ENCODE measurements at regions not wholly inside any gene's neighbourhood (a gene's known extent, or its start where the extent isn't known, plus 50 kb on each side); places are given as distances from the start of the nearest gene placed in this dataset.

GRCh38 chr3:31247850-31248562 is 284.7 kb upstream of the STT3B start:
- TF ChIP-seq CTCF (conservative IDR thresholded peaks at IDR 0.05) = no peak
- H3K9me3 Mint-ChIP-seq = peaks cover 3% of the 10 kb centered on the region
- peaks cover 22% of the 10 kb centered on the region for H3K4me1 Mint-ChIP-seq
- no peak overlapping the region for H3K4me3 Mint-ChIP-seq
- no peaks in the 10 kb centered on the region for H3K36me3 Mint-ChIP-seq (ENCODE audit: low read depth)
- H3K27ac Mint-ChIP-seq (ENCODE audit: unreplicated experiment) = no peak overlapping the region
- no peaks in the 10 kb centered on the region for H3K27me3 Mint-ChIP-seq (ENCODE audit: low read depth)
- no peak for DNase-seq (ENCODE audit: low read depth, low spot score)

- Mint-ChIP-seq H3K4me3 (no peak overlapping the region), H3K9me3 (peaks cover 3% of the 10 kb centered on the region), H3K27me3 (ENCODE audit: low read depth) (no peaks in the 10 kb centered on the region), H3K36me3 (ENCODE audit: low read depth) (no peaks in the 10 kb centered on the region), H3K4me1 (peaks cover 22% of the 10 kb centered on the region), H3K27ac (ENCODE audit: unreplicated experiment) (no peak overlapping the region)
- no peak for DNase-seq (ENCODE audit: low read depth, low spot score)
- no peak for TF ChIP-seq CTCF (conservative IDR thresholded peaks at IDR 0.05)
Observed at GRCh38 chr3:31248563-31248992, 284.1 kb upstream of the STT3B start.

- H3K27me3 Mint-ChIP-seq (ENCODE audit: low read depth) = no peaks in the 10 kb centered on the region
- TF ChIP-seq CTCF (conservative IDR thresholded peaks at IDR 0.05) = no peak
- no peak for DNase-seq (ENCODE audit: low read depth, low spot score)
- peaks cover 3% of the 10 kb centered on the region for H3K9me3 Mint-ChIP-seq
- H3K36me3 Mint-ChIP-seq (ENCODE audit: low read depth) = no peaks in the 10 kb centered on the region
- H3K27ac Mint-ChIP-seq (ENCODE audit: unreplicated experiment) = no peak overlapping the region
- H3K4me1 Mint-ChIP-seq = peaks cover 22% of the 10 kb centered on the region
- H3K4me3 Mint-ChIP-seq = no peak overlapping the region
Observed at GRCh38 chr3:31249545-31249944, 283.2 kb upstream of the STT3B start.

- peaks cover 18% of the 10 kb centered on the region for H3K4me1 Mint-ChIP-seq
- no peak overlapping the region for H3K27ac Mint-ChIP-seq (ENCODE audit: unreplicated experiment)
- no peak for TF ChIP-seq CTCF (conservative IDR thresholded peaks at IDR 0.05)
- H3K4me3 Mint-ChIP-seq = no peak overlapping the region
- H3K36me3 Mint-ChIP-seq (ENCODE audit: low read depth) = no peaks in the 10 kb centered on the region
- H3K27me3 Mint-ChIP-seq (ENCODE audit: low read depth) = no peaks in the 10 kb centered on the region
- no peak for DNase-seq (ENCODE audit: low read depth, low spot score)
- peaks cover 3% of the 10 kb centered on the region for H3K9me3 Mint-ChIP-seq
Observed at GRCh38 chr3:31250116-31250777, 282.5 kb upstream of the STT3B start.

- H3K36me3 Mint-ChIP-seq (ENCODE audit: low read depth) = no peaks in the 10 kb centered on the region
- TF ChIP-seq CTCF (conservative IDR thresholded peaks at IDR 0.05) = no peak
- H3K27me3 Mint-ChIP-seq (ENCODE audit: low read depth) = no peaks in the 10 kb centered on the region
Observed at GRCh38 chr3:31251083-31251482, 281.6 kb upstream of the STT3B start.

More at GRCh38 chr3:31251083-31251482, 281.6 kb upstream of the STT3B start:
- Mint-ChIP-seq H3K9me3 (peaks cover 3% of the 10 kb centered on the region), H3K27ac (ENCODE audit: unreplicated experiment) (no peak overlapping the region), H3K4me1 (peaks cover 14% of the 10 kb centered on the region), H3K4me3 (no peak overlapping the region)
- no peak for DNase-seq (ENCODE audit: low read depth, low spot score)

Measured in neural crest cell (in vitro differentiated cells).